Activated CD4-positive, alpha-beta T cell treated with anti-CD3 and anti-CD28 coated beads, Interleukin-2, amount 50 U/mL, for 1 hour (primary cell): ENCODE measurements at regions not wholly inside any gene's neighbourhood (a gene's known extent, or its start where the extent isn't known, plus 50 kb on each side); places are given as distances from the start of the nearest gene placed in this dataset.

Experiments
- DNase-seq: peaks from one replicate; pipeline ENCODE4 v3.0.0-alpha.2; 2020

DNA sequence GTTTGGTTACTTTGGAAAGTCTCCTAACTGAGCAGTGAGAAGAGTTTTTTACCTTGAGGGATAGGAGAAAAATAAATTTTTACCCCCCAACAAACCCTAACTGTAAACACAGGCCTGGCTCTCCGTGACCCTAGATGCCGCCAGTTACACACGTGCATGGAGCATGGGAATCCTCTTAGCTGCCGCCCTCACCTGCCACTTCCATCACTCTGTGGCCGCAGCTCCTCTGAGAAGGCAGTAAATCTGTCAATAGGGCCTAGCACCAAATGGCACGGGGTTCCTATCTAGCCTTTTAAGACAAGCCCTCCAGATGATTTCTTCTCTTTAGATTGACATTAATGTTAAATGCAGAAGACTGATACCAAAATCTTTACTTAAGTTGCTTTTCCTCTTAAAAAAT is 330.3 kb upstream of the FAM241A start:
- DNase-seq, result no peak

- DNase-seq, result no peak
These were observed 323.9 kb upstream of the FAM241A start for GRCh38 chr4:111821342-111821741.

- DNase-seq, result no peak
These were observed 308.7 kb upstream of the FAM241A start for GRCh38 chr4:111836601-111837000.

- no peak for DNase-seq
These were observed 307.5 kb upstream of the FAM241A start for GRCh38 chr4:111837761-111838160.

GRCh38 chr4:111838406-111838930 is 306.8 kb upstream of the FAM241A start:
- no peak for DNase-seq

GRCh38 chr4:111839141-111839540 is 306.1 kb upstream of the FAM241A start:
- DNase-seq, result no peak

DNA sequence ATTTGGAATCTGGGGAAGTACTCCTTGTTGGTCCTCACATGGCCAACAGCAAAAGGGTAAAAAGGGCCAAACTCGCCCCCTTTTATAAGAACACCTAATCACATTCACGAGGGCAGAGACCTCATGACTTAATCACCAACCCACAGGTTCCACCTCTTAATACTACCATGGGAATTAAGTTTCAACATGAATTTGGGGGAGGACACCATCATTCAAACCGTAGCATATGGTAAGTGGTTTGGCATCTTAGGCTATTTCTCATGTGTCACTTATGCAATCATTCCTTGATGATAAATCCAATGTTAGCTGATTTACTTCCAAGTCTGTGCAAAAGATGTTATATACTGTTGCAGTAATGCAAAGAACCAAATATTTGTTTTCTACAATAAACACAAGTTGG is 302.9 kb upstream of the FAM241A start:
- no peak for DNase-seq

DNA sequence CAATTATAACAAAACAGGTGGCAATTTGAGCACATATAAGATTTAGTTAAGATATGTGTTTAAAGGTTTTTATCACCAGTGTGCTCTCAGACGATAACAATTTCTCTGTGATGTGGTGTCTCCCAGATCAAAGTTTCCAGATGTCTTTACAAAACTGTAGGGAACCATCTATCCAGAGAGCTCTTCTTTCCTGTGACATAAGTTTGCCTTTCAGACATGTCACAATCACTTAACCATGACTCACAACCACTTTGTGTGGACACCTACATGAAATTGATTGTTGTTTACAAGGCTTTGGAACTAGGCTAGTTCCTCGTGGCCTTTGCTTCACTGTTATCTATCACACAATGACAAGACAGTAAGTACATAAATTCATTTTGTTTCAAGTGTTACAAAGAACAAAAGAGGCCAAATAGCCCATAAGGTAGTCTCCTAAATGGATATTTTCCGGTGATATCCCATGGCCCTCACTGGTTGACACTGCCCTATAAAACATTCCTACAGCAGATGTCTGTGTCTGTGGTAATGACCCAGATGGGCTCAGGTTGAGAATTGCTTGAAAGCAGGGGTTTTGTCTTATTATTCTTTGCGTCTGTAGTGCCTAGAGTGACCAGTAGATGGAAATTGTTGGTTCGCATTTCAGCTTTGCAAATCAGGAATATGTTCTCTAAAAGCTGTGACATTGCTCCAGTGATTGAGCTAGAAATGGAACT is 297.8 kb upstream of the FAM241A start:
- no peak for DNase-seq

GRCh38 chr4:111849746-111850284 is 295.4 kb upstream of the FAM241A start:
- DNase-seq, result no peak

DNA sequence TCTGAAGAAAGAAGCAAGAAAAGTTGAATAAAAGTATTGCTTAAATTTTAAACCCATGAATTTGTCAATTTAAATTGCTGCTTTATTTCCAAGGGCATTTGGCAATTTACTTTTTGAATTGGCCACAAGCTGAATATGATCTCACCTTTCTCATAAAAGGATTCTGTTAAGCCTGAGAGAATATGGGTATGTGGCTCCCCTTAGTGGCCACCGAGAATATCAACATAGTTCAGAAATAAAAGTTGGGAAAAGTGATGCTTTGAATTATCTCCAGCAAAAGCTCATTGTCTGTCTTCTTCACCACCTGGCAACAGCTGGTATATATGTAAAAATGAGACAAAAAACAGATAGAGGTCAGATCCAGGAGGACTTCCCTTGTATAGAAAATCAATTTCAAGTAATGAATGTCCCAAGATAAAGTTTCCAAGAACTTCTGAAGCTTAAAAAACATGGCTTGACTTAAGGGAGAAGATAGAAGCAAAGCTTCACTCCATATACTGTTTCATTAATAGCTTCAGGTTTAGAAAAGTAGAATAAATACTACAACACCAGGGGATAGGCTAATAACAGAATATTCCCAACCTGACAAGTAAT is 290.7 kb upstream of the FAM241A start:
- DNase-seq, result no peak

DNA sequence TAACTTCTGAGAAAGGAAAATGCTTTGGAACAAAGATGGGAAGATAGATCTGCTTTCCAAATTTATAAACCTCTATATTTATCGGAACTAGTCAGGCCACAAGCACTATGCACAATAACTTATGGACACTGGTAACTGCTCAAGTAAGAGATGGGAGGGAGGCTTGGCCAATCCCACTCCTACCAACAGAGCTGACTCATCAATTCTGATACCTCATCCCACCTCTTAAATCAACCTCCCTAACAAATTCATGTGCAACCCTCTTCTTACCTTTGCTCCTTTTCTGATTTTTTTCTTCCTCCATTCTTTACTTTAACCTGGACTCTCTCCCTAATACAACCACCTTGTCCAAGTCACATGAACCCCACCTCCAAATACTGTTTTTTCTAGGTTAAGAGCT is 289.9 kb upstream of the FAM241A start:
- DNase-seq, result no peak

DNA sequence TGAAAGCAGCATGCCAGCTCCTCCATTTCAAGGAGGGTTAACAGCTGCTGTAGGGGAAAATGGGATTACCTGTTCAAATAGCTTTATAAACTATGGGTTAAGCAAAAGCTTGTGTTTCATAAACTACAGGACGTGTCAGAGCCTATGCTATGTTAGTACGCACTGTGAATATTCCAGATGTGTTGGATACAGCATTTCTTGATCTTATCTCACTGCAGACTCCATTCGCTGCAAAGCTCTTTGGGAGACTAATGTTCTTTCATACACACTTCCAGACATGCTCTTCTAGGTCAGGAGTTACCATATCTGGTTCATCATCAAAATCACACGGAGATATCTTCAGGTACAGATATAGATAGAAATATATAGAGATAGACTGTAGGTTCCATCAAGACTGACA is 281.2 kb upstream of the FAM241A start:
- no peak for DNase-seq

GRCh38 chr4:111869339-111869738 is 275.9 kb upstream of the FAM241A start:
- DNase-seq, result no peak

DNA sequence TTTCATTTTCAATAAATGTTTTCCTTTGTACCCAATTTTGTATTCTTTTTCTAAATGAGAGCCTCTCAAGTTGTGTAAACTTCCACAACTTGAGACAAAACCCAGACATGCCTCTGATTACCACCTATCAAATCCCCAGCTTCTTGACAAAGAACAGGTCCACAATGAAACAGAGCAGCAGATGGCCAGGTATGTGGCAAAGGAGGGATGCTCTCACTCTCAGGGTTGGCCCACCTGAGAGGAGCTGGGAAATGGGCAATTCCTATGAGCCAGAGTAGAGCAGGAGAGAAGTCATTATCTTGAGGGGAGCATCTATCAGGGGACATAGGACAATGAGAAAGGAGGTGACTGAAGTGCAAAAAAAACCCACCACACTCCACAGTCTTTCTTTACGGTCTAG is 273.5 kb upstream of the FAM241A start:
- DNase-seq, result no peak

GRCh38 chr4:111873801-111874200 is 271.5 kb upstream of the FAM241A start:
- no peak for DNase-seq

GRCh38 chr4:111879539-111879938 is 265.7 kb upstream of the FAM241A start:
- no peak for DNase-seq

- DNase-seq, result no peak
These were observed 265.1 kb upstream of the FAM241A start for GRCh38 chr4:111880116-111880515.

DNA sequence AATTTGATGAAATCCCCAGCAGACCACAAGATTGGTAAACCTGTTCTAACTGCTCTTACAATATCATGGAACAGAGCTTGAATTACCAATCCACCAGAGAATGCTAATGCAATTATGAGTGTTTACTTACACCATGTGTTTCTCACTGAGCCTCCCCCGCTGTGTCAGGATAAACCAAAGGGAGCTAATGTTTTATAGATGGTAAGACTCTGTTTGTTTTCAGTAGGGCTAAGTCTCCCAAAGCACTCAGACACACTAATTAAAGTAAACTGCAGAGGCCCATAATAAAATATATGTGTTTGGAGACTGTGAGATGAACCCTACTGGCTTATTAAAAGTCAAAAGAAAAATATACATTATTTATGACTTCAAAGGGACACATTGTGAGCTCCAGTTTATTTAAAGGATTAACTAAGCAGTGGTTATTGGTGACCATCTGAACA is 261.7 kb upstream of the FAM241A start:
- no peak for DNase-seq

DNA sequence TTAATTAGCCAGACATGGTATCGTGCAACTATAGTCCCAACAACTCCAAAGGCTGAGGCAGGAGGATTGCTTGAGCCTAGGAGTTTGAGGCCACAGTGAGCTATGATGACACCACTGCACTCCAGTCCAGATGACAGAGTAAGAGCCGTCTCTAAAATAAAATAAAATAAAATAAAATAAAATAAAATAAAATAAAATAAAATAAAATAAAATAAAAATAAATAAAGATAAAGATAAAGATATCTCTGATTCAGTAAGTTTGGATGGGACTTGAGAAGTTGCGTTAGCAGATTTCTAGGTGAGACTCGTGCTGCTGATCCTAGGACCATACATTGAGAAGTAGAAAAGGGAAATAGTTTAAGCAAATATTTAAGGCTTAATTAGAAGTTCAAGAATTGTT is 254.8 kb upstream of the FAM241A start:
- no peak for DNase-seq

DNA sequence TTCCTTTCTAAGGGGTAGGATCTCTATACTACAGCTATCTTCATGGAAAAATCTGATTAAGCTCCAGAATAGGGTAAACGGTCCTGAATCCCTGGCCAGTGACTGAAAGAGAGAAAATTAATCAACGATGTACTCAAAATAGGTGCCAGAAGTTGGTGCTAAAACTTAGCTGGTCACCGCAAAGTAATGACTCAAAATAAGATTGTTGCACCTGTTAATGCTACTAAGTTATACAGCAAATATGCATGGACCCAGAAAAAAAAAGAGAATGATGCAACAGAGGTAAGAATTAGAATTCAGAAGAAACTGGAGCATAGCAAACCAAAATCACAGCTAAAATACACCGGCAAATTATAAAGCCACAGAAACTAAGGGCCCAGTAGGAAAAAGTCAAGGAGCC is 239.7 kb upstream of the FAM241A start:
- no peak for DNase-seq

DNA sequence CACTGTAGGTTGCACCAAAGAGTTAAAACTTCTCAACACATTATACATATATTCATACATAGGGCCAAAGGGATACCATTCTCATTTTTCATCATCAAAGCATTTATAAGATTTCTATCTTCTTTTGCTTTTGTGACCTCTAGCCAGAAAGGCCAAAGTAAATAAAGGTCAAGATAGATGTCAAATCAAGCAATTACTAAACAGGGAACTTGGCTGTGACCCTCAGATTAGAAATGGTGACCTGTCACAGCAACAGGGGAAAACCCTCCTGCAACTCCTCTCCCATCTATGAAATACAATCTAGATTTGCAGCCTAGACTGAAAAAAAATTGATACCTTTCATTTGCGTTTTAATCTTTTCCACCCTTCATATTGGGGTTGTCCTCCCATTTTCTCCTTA is 225.6 kb upstream of the FAM241A start:
- no peak for DNase-seq

GRCh38 chr4:111921714-111922113 is 223.5 kb upstream of the FAM241A start:
- no peak for DNase-seq

- DNase-seq, result no peak
These were observed 221.5 kb upstream of the FAM241A start for GRCh38 chr4:111923786-111924185.

GRCh38 chr4:111924696-111925095 is 220.6 kb upstream of the FAM241A start:
- DNase-seq, result no peak
